Colon (tissue), 2 donors: ENCODE measurements at regions not wholly inside any gene's neighbourhood (a gene's known extent, or its start where the extent isn't known, plus 50 kb on each side); places are given as distances from the start of the nearest gene placed in this dataset.

Experiments
- FAIRE-seq: peaks from 2 replicates; lab custom pipeline; 2012; peaks lifted over from hg19 to GRCh38; lab: Jason Lieb, UNC
- donor health status: control.
- donor health status: control.

GRCh38 chr16:17852977-17853702 lies 382.4 kb upstream of the XYLT1 start:
- no peak for FAIRE-seq

- FAIRE-seq, result no peak
Measured at GRCh38 chr16:17850581-17851250, 380.0 kb upstream of the XYLT1 start.

GRCh38 chr16:17847234-17847795 lies 376.6 kb upstream of the XYLT1 start:
- no peak for FAIRE-seq

GRCh38 chr16:17846030-17846429 lies 375.3 kb upstream of the XYLT1 start:
- no peak for FAIRE-seq

GRCh38 chr16:17845031-17845430 lies 374.3 kb upstream of the XYLT1 start:
- FAIRE-seq, result no peak

- FAIRE-seq, result no peak
Measured at GRCh38 chr16:17843905-17844304, 373.1 kb upstream of the XYLT1 start.

GRCh38 chr16:17839907-17840306 lies 369.1 kb upstream of the XYLT1 start:
- no peak for FAIRE-seq

- FAIRE-seq, result no peak
Measured at GRCh38 chr16:17839272-17839671, 368.5 kb upstream of the XYLT1 start.

- no peak for FAIRE-seq
Measured at GRCh38 chr16:17836868-17837602, 366.3 kb upstream of the XYLT1 start.

GRCh38 chr16:17835118-17835876 lies 364.5 kb upstream of the XYLT1 start:
- FAIRE-seq, result no peak

GRCh38 chr16:17832738-17833137 lies 362.0 kb upstream of the XYLT1 start:
- FAIRE-seq, result no peak

GRCh38 chr16:17831330-17831729 lies 360.6 kb upstream of the XYLT1 start:
- no peak for FAIRE-seq

- FAIRE-seq, result no peak
Measured at GRCh38 chr16:17830651-17831050, 359.9 kb upstream of the XYLT1 start.

GRCh38 chr16:17829811-17830210 lies 359.1 kb upstream of the XYLT1 start:
- FAIRE-seq, result no peak

- FAIRE-seq, result no peak
Measured at GRCh38 chr16:17828012-17828411, 357.3 kb upstream of the XYLT1 start.

GRCh38 chr16:17827313-17827712 lies 356.6 kb upstream of the XYLT1 start:
- FAIRE-seq, result no peak

GRCh38 chr16:17817943-17818342 lies 347.2 kb upstream of the XYLT1 start:
- no peak for FAIRE-seq

GRCh38 chr16:17817260-17817659 lies 346.5 kb upstream of the XYLT1 start:
- no peak for FAIRE-seq

GRCh38 chr16:17812771-17813170 lies 342.0 kb upstream of the XYLT1 start:
- no peak for FAIRE-seq

GRCh38 chr16:17804857-17805256 lies 334.1 kb upstream of the XYLT1 start:
- no peak for FAIRE-seq

GRCh38 chr16:17803625-17804410 lies 333.1 kb upstream of the XYLT1 start:
- no peak for FAIRE-seq
